ENCODE measurements at regions not wholly inside any gene's neighbourhood (a gene's known extent, or its start where the extent isn't known, plus 50 kb on each side); places are given as distances from the start of the nearest gene placed in this dataset.

GRCh38 chr7:131618391-131618790, 62.0 kb upstream of the PODXL start:
- no peak for DNase-seq (ENCODE audit: low read depth)

GRCh38 chr7:131616487-131617200, 60.2 kb upstream of the PODXL start:
- no peak for DNase-seq (ENCODE audit: low read depth)

DNA sequence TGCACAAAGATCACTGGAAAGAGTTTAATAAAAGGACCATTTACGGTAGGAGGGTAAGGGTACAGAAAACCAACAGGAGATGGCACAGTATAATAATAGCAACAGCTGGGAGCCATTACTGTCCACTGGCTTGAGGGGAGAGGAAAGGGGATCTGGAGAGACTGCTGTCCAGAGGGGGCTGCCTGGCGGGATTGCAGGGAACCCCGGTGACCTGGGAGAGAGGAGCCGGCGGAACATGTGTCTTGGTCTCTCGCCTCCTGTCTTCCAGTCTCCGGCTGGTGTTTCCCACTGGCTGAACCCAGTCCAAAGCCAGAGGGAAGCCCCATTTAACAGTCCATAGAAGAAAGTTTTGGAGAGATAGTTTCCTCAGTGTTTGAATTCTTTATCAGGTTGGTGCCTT, 57.5 kb upstream of the PODXL start:
- DNase-seq (ENCODE audit: low read depth) = no peak

DNA sequence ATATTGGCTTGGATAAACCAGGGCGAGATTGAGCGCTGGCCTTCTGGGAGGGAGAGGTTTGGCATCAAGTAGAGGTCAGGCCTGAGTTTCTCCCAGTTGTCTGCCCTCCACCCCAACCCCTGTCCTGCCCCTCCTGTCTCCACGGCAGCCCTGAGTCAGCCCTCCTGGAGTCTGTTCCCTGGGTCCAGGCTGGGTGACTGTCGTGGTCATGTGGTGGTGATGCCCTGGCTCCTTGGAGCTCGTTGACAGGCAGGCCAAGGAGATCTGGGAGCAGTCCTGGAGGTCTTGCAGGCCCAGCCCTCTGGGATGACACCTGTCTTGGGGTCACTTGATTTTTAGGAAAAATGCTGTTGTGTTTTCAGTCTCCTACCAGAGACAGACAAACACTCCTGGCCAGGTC, 53.6 kb upstream of the PODXL start:
- no peak for DNase-seq (ENCODE audit: low read depth)

DNA sequence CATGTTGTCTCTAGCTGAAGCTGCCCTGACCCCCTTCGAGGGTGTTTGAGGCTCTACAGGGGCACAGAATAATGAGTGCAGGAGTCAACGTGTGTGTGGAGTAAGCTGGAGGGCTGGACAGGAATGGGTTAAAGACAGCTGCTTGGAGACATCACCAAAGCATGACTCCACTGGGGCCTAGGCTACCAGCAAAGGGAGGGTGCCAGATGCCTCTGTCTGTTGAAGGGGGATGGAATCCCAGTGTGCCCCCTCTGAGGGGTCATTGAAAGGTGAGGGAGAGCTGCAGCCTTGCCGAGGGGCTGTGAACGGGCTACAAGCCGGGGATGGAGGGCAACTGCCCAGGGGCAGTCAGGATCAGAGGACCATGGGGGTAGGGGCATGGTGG, 51.7 kb upstream of the PODXL start:
- DNase-seq (ENCODE audit: low read depth) = no peak

DNA sequence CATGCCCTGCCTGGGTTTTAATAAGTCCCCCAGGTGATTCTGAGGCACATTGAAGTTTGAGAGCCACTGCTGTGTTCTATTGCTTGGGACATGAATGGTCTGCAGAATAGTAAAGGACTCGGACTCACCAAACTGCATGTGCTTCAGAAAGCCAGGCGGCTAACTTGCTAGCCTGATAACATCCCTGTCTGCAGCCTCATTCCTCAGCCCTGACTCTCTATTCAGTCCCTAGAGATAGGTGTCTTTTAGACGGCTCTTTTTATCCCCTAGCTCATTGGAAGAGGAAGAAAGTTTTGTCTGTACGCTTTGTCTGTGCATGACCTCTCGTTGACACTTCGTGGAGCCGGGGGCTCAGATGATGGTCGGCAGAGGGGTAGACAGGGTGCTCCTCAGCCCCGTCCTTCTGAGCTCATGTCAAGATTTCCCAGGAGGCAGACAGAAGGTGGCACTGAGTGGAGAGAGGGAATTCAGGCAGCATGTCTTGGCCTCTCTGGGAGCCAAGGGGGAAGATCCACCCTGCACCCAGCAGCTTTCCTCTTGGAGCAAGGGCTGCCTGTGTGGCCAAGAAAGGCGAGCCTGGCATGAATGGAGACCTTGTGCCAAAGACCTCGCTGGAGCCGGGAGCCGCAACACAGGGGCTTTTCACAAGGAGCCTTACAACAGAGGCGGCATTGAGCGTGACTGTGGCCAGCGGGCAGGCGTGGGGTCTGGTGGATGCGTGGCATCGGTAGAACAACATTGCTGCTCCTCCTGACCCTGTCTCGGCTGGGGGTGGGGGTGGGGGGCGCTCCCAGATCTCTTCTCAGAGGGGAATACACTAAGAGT, 51.1 kb upstream of the PODXL start:
- no peak for DNase-seq (ENCODE audit: low read depth)

GRCh38 chr7:131606346-131607290, 50.2 kb upstream of the PODXL start:
- DNase-seq (ENCODE audit: low read depth) = no peak
